Fibroblast of lung (primary cell): ENCODE measurements at regions not wholly inside any gene's neighbourhood (a gene's known extent, or its start where the extent isn't known, plus 50 kb on each side); places are given as distances from the start of the nearest gene placed in this dataset.

ENCODE experiments used
- DNase-seq, 2 donors: peaks; one replicate each; pipeline versions ENCODE4 v3.0.0 to v3.0.0-alpha.2; 2010; ENCODE audit warnings: low read depth in 2 of 2
- H2AFZ ChIP-seq: 2 replicates; pipeline ENCODE4 v1.5.1; 2012; ENCODE audit warnings: low read length, control low read depth, inconsistent platforms
- H3K27ac ChIP-seq: 2 replicates; pipeline ENCODE4 v1.5.1; 2011; ENCODE audit warnings: low read length, control low read depth; ENCODE audit not compliant: insufficient read depth
- H3K27me3 ChIP-seq: 2 replicates; pipeline ENCODE4 v1.5.1; 2011; ENCODE audit warnings: mild to moderate bottlenecking, low read length; ENCODE audit not compliant: control insufficient read depth, insufficient read depth
- H3K36me3 ChIP-seq: 2 replicates; pipeline ENCODE4 v1.5.1; 2011; ENCODE audit warnings: low read length; ENCODE audit not compliant: control insufficient read depth, insufficient read depth
- H3K4me1 ChIP-seq: 2 replicates; pipeline ENCODE4 v1.5.1; 2011; ENCODE audit warnings: low read length; ENCODE audit not compliant: control insufficient read depth, insufficient read depth; ENCODE audit errors: extremely low read depth
- H3K4me2 ChIP-seq: 2 replicates; pipeline ENCODE4 v1.5.1; 2011; ENCODE audit warnings: low read length, control low read depth; ENCODE audit not compliant: insufficient read depth; ENCODE audit errors: extremely low read depth
- H3K4me3 ChIP-seq, 4 experiments: fragments of 200-600 bp in 1 of 4; sonication (generic) in 1 of 4; replicated peaks in 1 of 4; 2 replicates each; pipeline ENCODE4 v1.5.1; 2011 to 2016; ENCODE audit warnings: low read length in 4 of 4, low read depth in 3 of 4, mild to moderate bottlenecking in 3 of 4, control low read depth in 2 of 4, inconsistent platforms in 1 of 4, mixed read lengths in 1 of 4; ENCODE audit not compliant: insufficient read depth in 1 of 4; ENCODE audit errors: control extremely low read depth in 1 of 4
- H3K79me2 ChIP-seq: 2 replicates; pipeline ENCODE4 v1.5.1; 2012; ENCODE audit warnings: mild to moderate bottlenecking, low read length, inconsistent platforms; ENCODE audit not compliant: control insufficient read depth, insufficient read depth
- H3K9ac ChIP-seq: 2 replicates; pipeline ENCODE4 v1.5.1; 2011; ENCODE audit warnings: mild to moderate bottlenecking, low read length, control low read depth; ENCODE audit not compliant: insufficient read depth
- H3K9me3 ChIP-seq: 2 replicates; pipeline ENCODE4 v1.5.1; 2012; ENCODE audit warnings: low read depth, low read length; ENCODE audit not compliant: control insufficient read depth, insufficient read depth
- H4K20me1 ChIP-seq: 2 replicates; pipeline ENCODE4 v1.5.1; 2011; ENCODE audit warnings: low read length; ENCODE audit not compliant: control insufficient read depth, insufficient read depth; ENCODE audit errors: extremely low read depth
- EZH2 ChIP-seq: IDR thresholded peaks from 2 replicates; pipeline ENCODE4 v1.5.1; 2012; ENCODE audit warnings: low read length, control low read depth, mild to moderate bottlenecking; ENCODE audit errors: missing control alignments
- TF ChIP-seq, protein P1 (sequence below), 2 donors: IDR thresholded peaks in 1 of 2; conservative IDR thresholded peaks in 1 of 2; 1 replicate in 1 of 2; 2 replicates in 1 of 2; pipeline ENCODE4 v1.5.1; 2011 to 2012; ENCODE audit warnings: low read length in 2 of 2, control low read depth in 1 of 2, inconsistent platforms in 1 of 2, low read depth in 1 of 2, mild to moderate bottlenecking in 1 of 2

DNA sequence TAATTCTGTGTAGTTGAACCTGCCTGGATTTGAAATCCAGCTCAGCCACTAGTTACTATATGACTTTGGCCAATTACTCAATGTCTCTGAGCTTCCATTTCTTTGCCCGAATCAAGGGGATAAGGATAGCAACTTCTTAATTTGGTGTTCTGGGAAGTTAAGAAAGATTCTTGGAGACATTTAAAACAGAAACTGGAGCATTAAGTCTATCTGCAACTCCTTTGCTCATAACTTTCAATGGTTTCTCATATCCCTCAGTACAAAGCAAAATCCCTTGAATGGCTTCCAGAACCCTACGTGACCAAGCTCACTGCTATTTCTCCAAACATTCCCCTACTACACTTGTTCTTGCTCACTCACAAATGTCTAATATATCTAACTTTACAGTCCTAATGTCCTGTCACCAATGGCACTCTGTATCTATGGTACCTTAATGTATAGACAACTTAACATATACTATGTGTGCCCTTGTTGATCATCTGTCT lies 849.1 kb upstream of the SLIT2 start:
- Histone ChIP-seq H3K79me2 (no peaks in the 10 kb centered on the region), H3K9me3 (no peaks in the 10 kb centered on the region), H3K36me3 (no peaks in the 10 kb centered on the region), H3K9ac (no peak overlapping the region), H3K27me3 (no peaks in the 10 kb centered on the region), H3K4me1 (no peaks in the 10 kb centered on the region), H2AFZ (peak overlapping the region; percentile 17), H3K4me3 (no peak overlapping the region), H3K27ac (no peak overlapping the region), H3K4me2 (no peak overlapping the region), H4K20me1 (no peaks in the 10 kb centered on the region)
- peak in 1 of 2 donors; percentile 15 for DNase-seq
- TF ChIP-seq, protein P1, sequence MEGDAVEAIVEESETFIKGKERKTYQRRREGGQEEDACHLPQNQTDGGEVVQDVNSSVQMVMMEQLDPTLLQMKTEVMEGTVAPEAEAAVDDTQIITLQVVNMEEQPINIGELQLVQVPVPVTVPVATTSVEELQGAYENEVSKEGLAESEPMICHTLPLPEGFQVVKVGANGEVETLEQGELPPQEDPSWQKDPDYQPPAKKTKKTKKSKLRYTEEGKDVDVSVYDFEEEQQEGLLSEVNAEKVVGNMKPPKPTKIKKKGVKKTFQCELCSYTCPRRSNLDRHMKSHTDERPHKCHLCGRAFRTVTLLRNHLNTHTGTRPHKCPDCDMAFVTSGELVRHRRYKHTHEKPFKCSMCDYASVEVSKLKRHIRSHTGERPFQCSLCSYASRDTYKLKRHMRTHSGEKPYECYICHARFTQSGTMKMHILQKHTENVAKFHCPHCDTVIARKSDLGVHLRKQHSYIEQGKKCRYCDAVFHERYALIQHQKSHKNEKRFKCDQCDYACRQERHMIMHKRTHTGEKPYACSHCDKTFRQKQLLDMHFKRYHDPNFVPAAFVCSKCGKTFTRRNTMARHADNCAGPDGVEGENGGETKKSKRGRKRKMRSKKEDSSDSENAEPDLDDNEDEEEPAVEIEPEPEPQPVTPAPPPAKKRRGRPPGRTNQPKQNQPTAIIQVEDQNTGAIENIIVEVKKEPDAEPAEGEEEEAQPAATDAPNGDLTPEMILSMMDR (conservative IDR thresholded peaks at IDR 0.05 in 1 of 2, IDR thresholded peaks at IDR 0.05 in 1 of 2; ENCODE audit: low read depth in 1 of 2, low read length in 2 of 2), result no peak
- TF ChIP-seq EZH2, result no peak

- Histone ChIP-seq H3K4me1 (no peaks in the 10 kb centered on the region), H3K4me2 (no peak overlapping the region), H2AFZ (no peak overlapping the region), H3K9me3 (no peaks in the 10 kb centered on the region), H3K9ac (no peak overlapping the region), H3K27me3 (no peaks in the 10 kb centered on the region), H3K36me3 (no peaks in the 10 kb centered on the region), H3K27ac (no peak overlapping the region), H4K20me1 (no peaks in the 10 kb centered on the region), H3K4me3 (no peak overlapping the region), H3K79me2 (no peaks in the 10 kb centered on the region)
- TF ChIP-seq, protein P1 (conservative IDR thresholded peaks at IDR 0.05 in 1 of 2, IDR thresholded peaks at IDR 0.05 in 1 of 2; ENCODE audit: low read depth in 1 of 2, low read length in 2 of 2), result no peak
- no peak for DNase-seq
These were observed 850.2 kb upstream of the SLIT2 start for GRCh38 chr4:19401301-19402080.

- Histone ChIP-seq H3K36me3 (no peaks in the 10 kb centered on the region), H3K4me3 (no peak overlapping the region), H3K79me2 (no peaks in the 10 kb centered on the region), H3K4me1 (no peaks in the 10 kb centered on the region), H3K27ac (no peak overlapping the region), H4K20me1 (no peaks in the 10 kb centered on the region), H2AFZ (no peak overlapping the region), H3K4me2 (no peak overlapping the region), H3K27me3 (no peaks in the 10 kb centered on the region), H3K9me3 (no peaks in the 10 kb centered on the region), H3K9ac (no peak overlapping the region)
- no peak for TF ChIP-seq EZH2
- TF ChIP-seq, protein P1 (conservative IDR thresholded peaks at IDR 0.05 in 1 of 2, IDR thresholded peaks at IDR 0.05 in 1 of 2; ENCODE audit: low read depth in 1 of 2, low read length in 2 of 2), result no peak
- no peak for DNase-seq
These were observed 850.9 kb upstream of the SLIT2 start for GRCh38 chr4:19400820-19401219.
